NB4 (cell line): ENCODE measurements at regions not wholly inside any gene's neighbourhood (a gene's known extent, or its start where the extent isn't known, plus 50 kb on each side); places are given as distances from the start of the nearest gene placed in this dataset.

Experiments used
- POLR2A ChIP-seq: IDR thresholded peaks from 2 replicates; pipeline ENCODE4 v1.6.1; 2011; ENCODE audit warnings: mild to moderate bottlenecking; ENCODE audit not compliant: insufficient read length; ENCODE audit errors: extremely low read depth
- TF ChIP-seq, protein P1 (sequence below): IDR thresholded peaks from one replicate; pipeline ENCODE4 v1.5.1; 2012; ENCODE audit warnings: low read depth, low read length
- TF ChIP-seq, protein P2 (sequence below): IDR thresholded peaks from 2 replicates; pipeline ENCODE4 v1.6.1; 2011; ENCODE audit warnings: low read depth, low read length

DNA sequence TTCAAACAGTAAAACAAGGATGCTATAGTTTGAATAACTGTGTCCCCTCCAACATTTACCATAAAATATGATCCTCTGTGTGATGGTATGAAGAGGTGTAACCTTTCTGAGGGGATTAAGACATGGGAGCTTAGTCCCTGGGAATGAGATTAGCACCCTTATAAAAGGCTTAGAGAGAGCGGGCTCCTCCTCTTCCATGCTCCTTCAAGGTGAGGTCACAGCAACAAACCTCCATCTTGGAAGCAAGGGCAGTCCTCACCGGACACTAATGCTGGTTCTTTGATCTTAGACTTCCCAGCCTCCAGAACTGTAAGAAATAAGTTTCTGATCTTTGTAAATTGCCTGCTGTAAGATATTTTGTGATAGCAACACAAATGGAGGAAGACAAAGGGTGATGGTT is 700.3 kb downstream of the TMEM182 start:
- TF ChIP-seq POLR2A = no peak
- TF ChIP-seq, protein P1, sequence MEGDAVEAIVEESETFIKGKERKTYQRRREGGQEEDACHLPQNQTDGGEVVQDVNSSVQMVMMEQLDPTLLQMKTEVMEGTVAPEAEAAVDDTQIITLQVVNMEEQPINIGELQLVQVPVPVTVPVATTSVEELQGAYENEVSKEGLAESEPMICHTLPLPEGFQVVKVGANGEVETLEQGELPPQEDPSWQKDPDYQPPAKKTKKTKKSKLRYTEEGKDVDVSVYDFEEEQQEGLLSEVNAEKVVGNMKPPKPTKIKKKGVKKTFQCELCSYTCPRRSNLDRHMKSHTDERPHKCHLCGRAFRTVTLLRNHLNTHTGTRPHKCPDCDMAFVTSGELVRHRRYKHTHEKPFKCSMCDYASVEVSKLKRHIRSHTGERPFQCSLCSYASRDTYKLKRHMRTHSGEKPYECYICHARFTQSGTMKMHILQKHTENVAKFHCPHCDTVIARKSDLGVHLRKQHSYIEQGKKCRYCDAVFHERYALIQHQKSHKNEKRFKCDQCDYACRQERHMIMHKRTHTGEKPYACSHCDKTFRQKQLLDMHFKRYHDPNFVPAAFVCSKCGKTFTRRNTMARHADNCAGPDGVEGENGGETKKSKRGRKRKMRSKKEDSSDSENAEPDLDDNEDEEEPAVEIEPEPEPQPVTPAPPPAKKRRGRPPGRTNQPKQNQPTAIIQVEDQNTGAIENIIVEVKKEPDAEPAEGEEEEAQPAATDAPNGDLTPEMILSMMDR = no peak
- TF ChIP-seq, protein P2, sequence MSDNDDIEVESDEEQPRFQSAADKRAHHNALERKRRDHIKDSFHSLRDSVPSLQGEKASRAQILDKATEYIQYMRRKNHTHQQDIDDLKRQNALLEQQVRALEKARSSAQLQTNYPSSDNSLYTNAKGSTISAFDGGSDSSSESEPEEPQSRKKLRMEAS = no peak
